Ishikawa (cell line): ENCODE measurements at regions not wholly inside any gene's neighbourhood (a gene's known extent, or its start where the extent isn't known, plus 50 kb on each side); places are given as distances from the start of the nearest gene placed in this dataset.

Experiments used
- EP300 ChIP-seq: IDR thresholded peaks from 2 replicates; pipeline ENCODE4 v1.6.1; 2012; ENCODE audit warnings: borderline replicate concordance
- NFIC ChIP-seq: IDR thresholded peaks from 2 replicates; pipeline ENCODE4 v1.6.1; 2012
- RAD21 ChIP-seq: IDR thresholded peaks from 2 replicates; pipeline ENCODE4 v1.6.1; 2012; ENCODE audit warnings: low read depth
- TAF1 ChIP-seq: IDR thresholded peaks from 2 replicates; pipeline ENCODE4 v1.6.1; 2012; ENCODE audit warnings: low read depth, mild to moderate bottlenecking
- ZBTB7A ChIP-seq: IDR thresholded peaks from 2 replicates; pipeline ENCODE4 v1.6.1; 2012; ENCODE audit warnings: low read depth
- TF ChIP-seq, protein P1 (sequence below): IDR thresholded peaks from 2 replicates; pipeline ENCODE4 v1.6.1; 2012
- TF ChIP-seq, protein P2 (sequence below): IDR thresholded peaks from 2 replicates; pipeline ENCODE4 v1.6.1; 2012; ENCODE audit warnings: low read depth, mild to moderate bottlenecking

DNA sequence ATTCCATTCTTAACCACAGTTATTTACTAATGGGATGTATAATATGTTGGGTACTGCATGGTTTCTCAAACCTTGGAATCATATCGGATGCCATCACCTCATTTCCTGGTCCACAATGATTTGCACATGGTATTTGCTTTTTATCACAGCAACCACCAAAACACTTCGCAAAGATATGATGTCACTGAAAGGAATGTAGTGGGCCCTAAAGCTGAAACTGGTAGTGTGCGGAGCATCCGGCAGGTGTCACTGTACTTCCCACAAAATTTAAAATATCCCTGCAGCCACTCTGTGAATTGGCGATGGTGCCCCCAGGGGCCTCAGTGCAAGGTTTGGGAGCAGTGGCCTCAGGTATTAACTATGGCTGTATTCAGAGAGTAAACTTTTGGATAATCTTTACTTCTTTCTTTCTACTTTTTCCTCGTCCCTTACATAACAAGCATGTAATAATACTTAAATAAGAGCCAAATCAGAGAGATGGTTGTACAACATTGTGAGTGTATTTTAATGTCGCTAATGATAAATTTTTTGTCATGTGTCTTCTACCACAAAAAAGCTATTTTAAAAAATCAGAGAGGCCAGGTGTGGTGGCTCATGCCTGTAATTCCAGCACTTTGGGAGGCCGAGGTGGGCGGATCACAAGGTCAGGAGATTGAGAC, 66.2 kb downstream of the FAM241B start:
- no peak for TF ChIP-seq EP300
- peak; percentile 55 for TF ChIP-seq RAD21
- TF ChIP-seq, protein P1, sequence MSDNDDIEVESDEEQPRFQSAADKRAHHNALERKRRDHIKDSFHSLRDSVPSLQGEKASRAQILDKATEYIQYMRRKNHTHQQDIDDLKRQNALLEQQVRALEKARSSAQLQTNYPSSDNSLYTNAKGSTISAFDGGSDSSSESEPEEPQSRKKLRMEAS = no peak
- TF ChIP-seq, protein P2, sequence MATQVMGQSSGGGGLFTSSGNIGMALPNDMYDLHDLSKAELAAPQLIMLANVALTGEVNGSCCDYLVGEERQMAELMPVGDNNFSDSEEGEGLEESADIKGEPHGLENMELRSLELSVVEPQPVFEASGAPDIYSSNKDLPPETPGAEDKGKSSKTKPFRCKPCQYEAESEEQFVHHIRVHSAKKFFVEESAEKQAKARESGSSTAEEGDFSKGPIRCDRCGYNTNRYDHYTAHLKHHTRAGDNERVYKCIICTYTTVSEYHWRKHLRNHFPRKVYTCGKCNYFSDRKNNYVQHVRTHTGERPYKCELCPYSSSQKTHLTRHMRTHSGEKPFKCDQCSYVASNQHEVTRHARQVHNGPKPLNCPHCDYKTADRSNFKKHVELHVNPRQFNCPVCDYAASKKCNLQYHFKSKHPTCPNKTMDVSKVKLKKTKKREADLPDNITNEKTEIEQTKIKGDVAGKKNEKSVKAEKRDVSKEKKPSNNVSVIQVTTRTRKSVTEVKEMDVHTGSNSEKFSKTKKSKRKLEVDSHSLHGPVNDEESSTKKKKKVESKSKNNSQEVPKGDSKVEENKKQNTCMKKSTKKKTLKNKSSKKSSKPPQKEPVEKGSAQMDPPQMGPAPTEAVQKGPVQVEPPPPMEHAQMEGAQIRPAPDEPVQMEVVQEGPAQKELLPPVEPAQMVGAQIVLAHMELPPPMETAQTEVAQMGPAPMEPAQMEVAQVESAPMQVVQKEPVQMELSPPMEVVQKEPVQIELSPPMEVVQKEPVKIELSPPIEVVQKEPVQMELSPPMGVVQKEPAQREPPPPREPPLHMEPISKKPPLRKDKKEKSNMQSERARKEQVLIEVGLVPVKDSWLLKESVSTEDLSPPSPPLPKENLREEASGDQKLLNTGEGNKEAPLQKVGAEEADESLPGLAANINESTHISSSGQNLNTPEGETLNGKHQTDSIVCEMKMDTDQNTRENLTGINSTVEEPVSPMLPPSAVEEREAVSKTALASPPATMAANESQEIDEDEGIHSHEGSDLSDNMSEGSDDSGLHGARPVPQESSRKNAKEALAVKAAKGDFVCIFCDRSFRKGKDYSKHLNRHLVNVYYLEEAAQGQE = no peak
- TF ChIP-seq TAF1 = no peak
- TF ChIP-seq ZBTB7A = no peak
- TF ChIP-seq NFIC = no peak
